Spleen (tissue), 7 donors: ENCODE measurements at regions not wholly inside any gene's neighbourhood (a gene's known extent, or its start where the extent isn't known, plus 50 kb on each side); places are given as distances from the start of the nearest gene placed in this dataset.

Experiments
- CTCF ChIP-seq, 11 experiments: fragments of 200-600 bp in 7 of 11; fragments of 450-650 bp in 4 of 11; sonication (generic) in 4 of 11; IDR thresholded peaks in 8 of 11; conservative IDR thresholded peaks in 3 of 11; 1 replicate in 7 of 11; 2 replicates in 4 of 11; pipeline versions ENCODE4 v1.4.0 to v1.8.0; 2016 to 2021; ENCODE audit warnings: antibody characterized with exemption in 11 of 11, inconsistent platforms in 4 of 11, mild to moderate bottlenecking in 1 of 11
- POLR2A ChIP-seq, 3 donors: fragments of 450-650 bp; IDR thresholded peaks; one replicate each; pipeline ENCODE4 v1.5.1; 2017; ENCODE audit warnings: antibody characterized with exemption in 3 of 3, mild to moderate bottlenecking in 1 of 3
- POLR2AphosphoS5 ChIP-seq, 3 donors: sonication (generic); formaldehyde crosslinking; IDR thresholded peaks; one replicate each; pipeline ENCODE4 v1.5.1; 2017; ENCODE audit warnings: antibody characterized with exemption in 3 of 3
- donor health status: DM: no; HTN: no; CAD: no; lungs with moderate emphysema.
- donor health status: DM: no; HTN: no; CAD: no.
- donor health status: DM: no; HTN: no; CAD: no.

GRCh38 chr17:72038427-72038826, 82.4 kb upstream of the SOX9 start:
- TF ChIP-seq CTCF (IDR thresholded peaks at IDR 0.05 in 8 of 11, conservative IDR thresholded peaks at IDR 0.05 in 3 of 11) (no peak), POLR2A (IDR thresholded peaks at IDR 0.05) (no peak), POLR2AphosphoS5 (IDR thresholded peaks at IDR 0.05) (no peak)
